ENCODE measurements at regions not wholly inside any gene's neighbourhood (a gene's known extent, or its start where the extent isn't known, plus 50 kb on each side); places are given as distances from the start of the nearest gene placed in this dataset.

- Histone ChIP-seq H3K27ac (no peak overlapping the region), H3K9me3 (no peaks in the 10 kb centered on the region), H3K27me3 (no peaks in the 10 kb centered on the region), H3K36me3 (no peaks in the 10 kb centered on the region), H3K4me1 (peaks cover 0 to 6% of the 10 kb centered on the region in 2 donors), H3K4me3 (replicated peaks in 1 of 3) (no peak overlapping the region)
- TF ChIP-seq POLR2A (IDR thresholded peaks at IDR 0.05), result no peak
- TF ChIP-seq CTCF (IDR thresholded peaks at IDR 0.05), result no peak
- DNase-seq, result no peak
- intact Hi-C loops (cut with DNase I), result no loop called here
- 76 to 77% methylated on average over 2 of the region's 2 CpGs for WGBS, 2 donors
Observed at GRCh38 chr2:215760091-215760490, 253.3 kb downstream of the MREG start.

- intact Hi-C loops (cut with DNase I), result no loop called here
Observed at GRCh38 chr2:215758691-215759090, 254.7 kb downstream of the MREG start.

GRCh38 chr2:215756346-215756730 lies 257.0 kb downstream of the MREG start:
- Histone ChIP-seq H3K9me3 (no peaks in the 10 kb centered on the region), H3K4me3 (replicated peaks in 1 of 3) (no peak overlapping the region), H3K4me1 (no peaks in the 10 kb centered on the region), H3K27me3 (no peaks in the 10 kb centered on the region), H3K27ac (no peak overlapping the region), H3K36me3 (no peaks in the 10 kb centered on the region)
- DNase-seq, result no peak
- intact Hi-C loops (cut with DNase I), result no loop called here
- WGBS, 2 donors, result 80 to 81% methylated on average over 2 of the region's 2 CpGs
- TF ChIP-seq POLR2A (IDR thresholded peaks at IDR 0.05), result no peak
- no peak for TF ChIP-seq CTCF (IDR thresholded peaks at IDR 0.05)

More at GRCh38 chr2:215758691-215759090, 254.7 kb downstream of the MREG start:
- 70 to 81% methylated on average over 4 of the region's 4 CpGs for WGBS, 2 donors
- H3K9me3 ChIP-seq, result no peaks in the 10 kb centered on the region
- H3K36me3 ChIP-seq, result no peaks in the 10 kb centered on the region
- DNase-seq, result no peak
- no peak for TF ChIP-seq CTCF (IDR thresholded peaks at IDR 0.05)
- no peak for TF ChIP-seq POLR2A (IDR thresholded peaks at IDR 0.05)
- no peaks in the 10 kb centered on the region for H3K27me3 ChIP-seq
- H3K4me3 ChIP-seq (replicated peaks in 1 of 3), result no peak overlapping the region
- no peak overlapping the region for H3K27ac ChIP-seq
- H3K4me1 ChIP-seq, result no peaks in the 10 kb centered on the region

- WGBS, 2 donors, result 91 to 93% methylated on average over 4 of the region's 4 CpGs
- no peak for DNase-seq
- H3K4me3 ChIP-seq (replicated peaks in 1 of 3), result no peak overlapping the region
- TF ChIP-seq POLR2A (IDR thresholded peaks at IDR 0.05) (no peak), CTCF (IDR thresholded peaks at IDR 0.05) (no peak)
- H3K27me3 ChIP-seq, result no peaks in the 10 kb centered on the region
- no peaks in the 10 kb centered on the region for H3K36me3 ChIP-seq
- no peaks in the 10 kb centered on the region for H3K4me1 ChIP-seq
- H3K27ac ChIP-seq, result no peak overlapping the region
- intact Hi-C loops (cut with DNase I), result no loop called here
- no peaks in the 10 kb centered on the region for H3K9me3 ChIP-seq
Observed at GRCh38 chr2:215755641-215756345, 257.6 kb downstream of the MREG start.

- DNase-seq, result no peak
- Histone ChIP-seq H3K4me3 (replicated peaks in 1 of 3) (no peak overlapping the region), H3K9me3 (no peaks in the 10 kb centered on the region), H3K36me3 (no peaks in the 10 kb centered on the region), H3K27ac (no peak overlapping the region), H3K4me1 (no peaks in the 10 kb centered on the region), H3K27me3 (no peaks in the 10 kb centered on the region)
- 79 to 81% methylated on average over 3 of the region's 3 CpGs for WGBS, 2 donors
- TF ChIP-seq POLR2A (IDR thresholded peaks at IDR 0.05) (no peak), CTCF (IDR thresholded peaks at IDR 0.05) (no peak)
- intact Hi-C loops (cut with DNase I), result no loop called here
Observed at GRCh38 chr2:215754546-215754945, 258.8 kb downstream of the MREG start.
